H9 (cell line): ENCODE measurements at regions not wholly inside any gene's neighbourhood (a gene's known extent, or its start where the extent isn't known, plus 50 kb on each side); places are given as distances from the start of the nearest gene placed in this dataset.

Experiments
- DNase-seq: peaks from one replicate; pipeline ENCODE4 v3.0.0-alpha.2; 2017
- H2AFZ ChIP-seq: one replicate; pipeline ENCODE4 v1.6.1; 2013; ENCODE audit warnings: mild to moderate bottlenecking, low read length, control low read depth, moderate library complexity
- H2AK5ac ChIP-seq: 2 replicates; pipeline ENCODE4 v1.6.1; 2013; ENCODE audit warnings: low read length, control low read depth, mixed read lengths; ENCODE audit not compliant: insufficient read length
- H2BK120ac ChIP-seq: one replicate; pipeline ENCODE4 v1.6.1; 2013; ENCODE audit warnings: low read depth, mild to moderate bottlenecking, low read length, control low read depth, inconsistent platforms; ENCODE audit not compliant: poor library complexity, severe bottlenecking
- H2BK12ac ChIP-seq: 2 replicates; pipeline ENCODE4 v1.6.1; 2013; ENCODE audit warnings: low read length, control low read depth, mixed read lengths, low read depth; ENCODE audit not compliant: insufficient read length
- H2BK15ac ChIP-seq: 2 replicates; pipeline ENCODE4 v1.6.1; 2013; ENCODE audit warnings: low read depth, low read length, control low read depth
- H2BK20ac ChIP-seq: one replicate; pipeline ENCODE4 v1.6.1; 2013; ENCODE audit warnings: low read depth, mild to moderate bottlenecking, low read length, control low read depth, inconsistent platforms; ENCODE audit not compliant: poor library complexity, severe bottlenecking
- H2BK5ac ChIP-seq: 2 replicates; pipeline ENCODE4 v1.6.1; 2013; ENCODE audit warnings: low read length, control low read depth, mixed read lengths; ENCODE audit not compliant: insufficient read length
- H3K14ac ChIP-seq: 2 replicates; pipeline ENCODE4 v1.6.1; 2013; ENCODE audit warnings: low read length, control low read depth; ENCODE audit not compliant: insufficient read depth
- H3K18ac ChIP-seq: 2 replicates; pipeline ENCODE4 v1.6.1; 2013; ENCODE audit warnings: low read depth, mild to moderate bottlenecking, mixed read lengths, low read length, control low read depth; ENCODE audit not compliant: insufficient read length
- H3K23ac ChIP-seq: 2 replicates; pipeline ENCODE4 v1.6.1; 2013; ENCODE audit warnings: low read length, control low read depth, mixed read lengths, low read depth; ENCODE audit not compliant: insufficient read length
- H3K23me2 ChIP-seq: 2 replicates; pipeline ENCODE4 v1.6.1; 2013; ENCODE audit warnings: low read depth, mild to moderate bottlenecking, mixed read lengths, low read length, control low read depth; ENCODE audit not compliant: insufficient read length, poor library complexity, severe bottlenecking
- H3K27ac ChIP-seq: 2 replicates; pipeline ENCODE4 v1.5.1; 2013; ENCODE audit warnings: low read length, control low read depth, mixed read lengths, low read depth; ENCODE audit not compliant: insufficient read length
- H3K27me3 ChIP-seq: 2 replicates; pipeline ENCODE4 v1.6.1; 2013; ENCODE audit warnings: low read length, control low read depth, inconsistent platforms; ENCODE audit not compliant: insufficient read depth
- H3K4ac ChIP-seq: 2 replicates; pipeline ENCODE4 v1.6.1; 2013; ENCODE audit warnings: low read depth, mild to moderate bottlenecking, control low read depth, inconsistent platforms, low read length, moderate library complexity
- H3K4me1 ChIP-seq: 2 replicates; pipeline ENCODE4 v1.6.1; 2013; ENCODE audit warnings: low read length, control low read depth, inconsistent platforms; ENCODE audit not compliant: insufficient read depth
- H3K4me2 ChIP-seq: 2 replicates; pipeline ENCODE4 v1.6.1; 2013; ENCODE audit warnings: low read length, control low read depth, mixed read lengths; ENCODE audit not compliant: insufficient read length, insufficient read depth
- H3K56ac ChIP-seq: 2 replicates; pipeline ENCODE4 v1.6.1; 2013; ENCODE audit warnings: low read depth, mild to moderate bottlenecking, mixed read lengths, low read length, control low read depth; ENCODE audit not compliant: insufficient read length
- H3K79me1 ChIP-seq: 2 replicates; pipeline ENCODE4 v1.6.1; 2013; ENCODE audit warnings: low read depth, mild to moderate bottlenecking, moderate library complexity, low read length, control low read depth, inconsistent platforms; ENCODE audit not compliant: insufficient read depth, poor library complexity, severe bottlenecking
- H3K79me2 ChIP-seq: 2 replicates; pipeline ENCODE4 v1.6.1; 2013; ENCODE audit warnings: low read length, control low read depth, inconsistent platforms; ENCODE audit not compliant: insufficient read depth
- H3K9ac ChIP-seq: 2 replicates; pipeline ENCODE4 v1.6.1; 2013; ENCODE audit warnings: low read length, control low read depth, mixed read lengths; ENCODE audit not compliant: insufficient read length; ENCODE audit errors: extremely low read depth
- H3K9me3 ChIP-seq: one replicate; pipeline ENCODE4 v1.6.1; 2013; ENCODE audit warnings: low read depth, low read length, inconsistent platforms; ENCODE audit not compliant: control insufficient read depth
- H3T11ph ChIP-seq: one replicate; pipeline ENCODE4 v1.6.1; 2013; ENCODE audit warnings: mild to moderate bottlenecking, low read length, control low read depth, inconsistent platforms
- H4K20me1 ChIP-seq: one replicate; pipeline ENCODE4 v1.6.1; 2013; ENCODE audit not compliant: control insufficient read depth, insufficient read length, insufficient read depth
- H4K5ac ChIP-seq: 2 replicates; pipeline ENCODE4 v1.6.1; 2013; ENCODE audit warnings: low read depth, mild to moderate bottlenecking, mixed read lengths, low read length, control low read depth; ENCODE audit not compliant: insufficient read length
- H4K8ac ChIP-seq: replicated peaks from 2 replicates; pipeline ENCODE4 v1.6.1; 2013; ENCODE audit warnings: low read length, control low read depth, mixed read lengths, low read depth; ENCODE audit not compliant: insufficient read length
- H4K91ac ChIP-seq: 2 replicates; pipeline ENCODE4 v1.6.1; 2013; ENCODE audit warnings: low read depth, mild to moderate bottlenecking, moderate library complexity, mixed read lengths, low read length, control low read depth; ENCODE audit not compliant: insufficient read length
- H3K27ac Mint-ChIP-seq, 3 experiments: 2 replicates in 2 of 3; 3 replicates in 1 of 3; pipeline ENCODE4 v1.8.0; 2020 to 2021; ENCODE audit warnings: mixed read lengths in 3 of 3, mild to moderate bottlenecking in 1 of 3, moderate library complexity in 1 of 3
- H3K27me3 Mint-ChIP-seq: 2 replicates; pipeline ENCODE4 v1.8.0; 2021; ENCODE audit warnings: low read depth, mild to moderate bottlenecking, moderate library complexity, mixed read lengths
- H3K36me3 Mint-ChIP-seq, 3 experiments: 2 replicates in 2 of 3; 3 replicates in 1 of 3; pipeline ENCODE4 v1.8.0; 2020 to 2021; ENCODE audit warnings: low read depth in 3 of 3, mixed read lengths in 3 of 3; ENCODE audit not compliant: insufficient read depth in 1 of 3
- H3K4me1 Mint-ChIP-seq, 2 experiments: 2 replicates each; pipeline ENCODE4 v1.8.0; 2020; ENCODE audit warnings: mixed read lengths in 2 of 2
- H3K4me3 Mint-ChIP-seq, 2 experiments: 2 replicates in 1 of 2; 3 replicates in 1 of 2; pipeline ENCODE4 v1.8.0; 2020 to 2021; ENCODE audit warnings: mild to moderate bottlenecking in 2 of 2, mixed read lengths in 2 of 2, moderate library complexity in 1 of 2
- H3K9me3 Mint-ChIP-seq, 2 experiments: 2 replicates in 1 of 2; 3 replicates in 1 of 2; pipeline ENCODE4 v1.8.0; 2020; ENCODE audit warnings: mild to moderate bottlenecking in 2 of 2, mixed read lengths in 2 of 2, moderate library complexity in 1 of 2
- CTCF ChIP-seq: fragments of 200-600 bp; sonication (generic); conservative IDR thresholded peaks from 3 replicates; pipeline ENCODE4 v1.8.0; 2021; ENCODE audit warnings: antibody characterized with exemption, mild to moderate bottlenecking
- WGBS: extraction: QIAGEN DNeasy Blood & Tissue Kit; methylation state at CpG from one replicate; pipeline ENCODE4 v1.1.7; 2013; ENCODE audit warnings: missing lambda C conversion rate, low lambda C conversion rate, mixed read lengths; ENCODE audit not compliant: insufficient read length; ENCODE audit errors: extremely low coverage; 5-methylcytosine and 5-hydroxymethylcytosine counted together

GRCh38 chr13:103222683-103223082, 156.5 kb upstream of the SLC10A2 start:
- no peak overlapping the region for H2BK120ac ChIP-seq
- H3K79me2 ChIP-seq: no peaks in the 10 kb centered on the region
- no peaks in the 10 kb centered on the region for H3K79me1 ChIP-seq
- H3T11ph ChIP-seq: no peak overlapping the region
- no peak overlapping the region for H3K27ac ChIP-seq
- no peaks in the 10 kb centered on the region for H3K9me3 ChIP-seq
- H2BK12ac ChIP-seq: no peak overlapping the region
- no peak overlapping the region for H3K23ac ChIP-seq
- no peak overlapping the region for H3K27ac Mint-ChIP-seq
- no peak overlapping the region for H4K91ac ChIP-seq
- no peak overlapping the region for H3K56ac ChIP-seq
- H3K4me2 ChIP-seq: no peak overlapping the region
- no peaks in the 10 kb centered on the region; the same call in 1 of the 2 replicates for H3K27me3 Mint-ChIP-seq
- H4K8ac ChIP-seq: no peak overlapping the region
- H4K20me1 ChIP-seq: no peaks in the 10 kb centered on the region
- no CpG with 5 or more reads among the region's 4 CpGs for WGBS
- H2BK15ac ChIP-seq: no peak overlapping the region
- no peak overlapping the region for H2BK5ac ChIP-seq
- H3K14ac ChIP-seq: no peak overlapping the region
- H3K18ac ChIP-seq: no peak overlapping the region
- no peak overlapping the region for H3K9ac ChIP-seq
- H3K4me3 Mint-ChIP-seq: no peak overlapping the region
- H3K23me2 ChIP-seq: no peaks in the 10 kb centered on the region
- H2BK20ac ChIP-seq: no peak overlapping the region
- no peaks in the 10 kb centered on the region for H3K4me1 Mint-ChIP-seq
- no peak overlapping the region for H4K5ac ChIP-seq
- no peak for DNase-seq
- no peaks in the 10 kb centered on the region for H3K9me3 Mint-ChIP-seq
- no peaks in the 10 kb centered on the region for H3K4me1 ChIP-seq
- H3K4ac ChIP-seq: no peak overlapping the region
- TF ChIP-seq CTCF: no peak
- H2AFZ ChIP-seq: no peak overlapping the region
- H3K36me3 Mint-ChIP-seq: no peaks in the 10 kb centered on the region
- no peak overlapping the region for H2AK5ac ChIP-seq
- no peaks in the 10 kb centered on the region for H3K27me3 ChIP-seq
